NAMALWA (cell line): ENCODE measurements at regions not wholly inside any gene's neighbourhood (a gene's known extent, or its start where the extent isn't known, plus 50 kb on each side); places are given as distances from the start of the nearest gene placed in this dataset.
A peak's percentile ranks its signal among the peaks of the same experiment; 100 is the strongest.
"Not testable (repeated sequence)": the region's sequence is repeated elsewhere in the genome, so short reads cannot be mapped to it uniquely, and the experiment has no call there.

ENCODE experiments used
- DNase-seq: peaks from one replicate; pipeline ENCODE4 v3.0.0-alpha.2; 2015; ENCODE audit warnings: low spot score

GRCh38 chr9:71273613-71274012 is 152.2 kb upstream of the TRPM3 start:
- DNase-seq, result no peak

GRCh38 chr9:71271602-71272001 is 150.2 kb upstream of the TRPM3 start:
- no peak for DNase-seq

- no peak for DNase-seq
These were observed 149.1 kb upstream of the TRPM3 start for GRCh38 chr9:71270554-71270953.

- no peak for DNase-seq
These were observed 148.4 kb upstream of the TRPM3 start for GRCh38 chr9:71269859-71270258.

- no peak for DNase-seq
These were observed 147.6 kb upstream of the TRPM3 start for GRCh38 chr9:71268871-71269635.

- no peak for DNase-seq
These were observed 142.0 kb upstream of the TRPM3 start for GRCh38 chr9:71263451-71263850.

GRCh38 chr9:71260419-71260818 is 139.0 kb upstream of the TRPM3 start:
- not testable (repeated sequence) for DNase-seq

GRCh38 chr9:71254592-71255277 is 133.3 kb upstream of the TRPM3 start:
- DNase-seq, result no peak

- DNase-seq, result no peak
These were observed 131.6 kb upstream of the TRPM3 start for GRCh38 chr9:71253011-71253410.

- no peak for DNase-seq
These were observed 129.2 kb upstream of the TRPM3 start for GRCh38 chr9:71250581-71250980.

- peak; percentile 77 for DNase-seq
These were observed 128.4 kb upstream of the TRPM3 start for GRCh38 chr9:71249729-71250317.

GRCh38 chr9:71245651-71246050 is 124.2 kb upstream of the TRPM3 start:
- no peak for DNase-seq

- DNase-seq, result no peak
These were observed 122.5 kb upstream of the TRPM3 start for GRCh38 chr9:71243951-71244350.

GRCh38 chr9:71242081-71242480 is 120.7 kb upstream of the TRPM3 start:
- no peak for DNase-seq

- DNase-seq, result no peak
These were observed 115.6 kb upstream of the TRPM3 start for GRCh38 chr9:71237051-71237450.

GRCh38 chr9:71233646-71234045 is 112.2 kb upstream of the TRPM3 start:
- no peak for DNase-seq

- no peak for DNase-seq
These were observed 102.6 kb upstream of the TRPM3 start for GRCh38 chr9:71223953-71224538.

GRCh38 chr9:71218774-71219173 is 97.4 kb upstream of the TRPM3 start:
- no peak for DNase-seq

- no peak for DNase-seq
These were observed 92.2 kb upstream of the TRPM3 start for GRCh38 chr9:71213633-71214032.

GRCh38 chr9:71210326-71210725 is 88.9 kb upstream of the TRPM3 start:
- DNase-seq, result no peak

- no peak for DNase-seq
These were observed 88.5 kb upstream of the TRPM3 start for GRCh38 chr9:71209890-71210289.

- no peak for DNase-seq
These were observed 81.5 kb upstream of the TRPM3 start for GRCh38 chr9:71202931-71203330.

- no peak for DNase-seq
These were observed 70.3 kb upstream of the TRPM3 start for GRCh38 chr9:71191708-71192107.
